ENCODE measurements at regions not wholly inside any gene's neighbourhood (a gene's known extent, or its start where the extent isn't known, plus 50 kb on each side); places are given as distances from the start of the nearest gene placed in this dataset.
"Not testable (repeated sequence)": the region's sequence is repeated elsewhere in the genome, so short reads cannot be mapped to it uniquely, and the experiment has no call there.

DNA sequence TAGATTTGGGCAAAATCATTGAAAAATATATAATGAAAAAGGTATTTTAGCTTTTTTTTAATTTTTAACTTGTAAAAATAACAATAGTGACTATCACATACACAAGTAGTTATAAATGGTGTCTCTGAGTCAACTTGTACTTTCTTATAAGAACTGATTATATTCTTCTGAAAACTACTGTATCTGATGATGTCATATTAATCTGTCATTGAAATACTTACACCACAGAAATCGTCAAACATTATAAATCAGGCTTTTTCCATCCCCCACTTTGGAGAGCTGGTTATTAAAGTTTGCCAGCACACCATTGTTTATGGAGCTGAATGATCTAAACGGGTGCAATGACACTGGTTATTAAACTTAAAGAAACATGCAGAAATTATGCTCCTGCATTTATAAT is 1259.6 kb upstream of the CNTN5 start:
- WGBS, 3 donors, result 55 to 74% (median 68%) methylated on average over 2 of the region's 2 CpGs
- DNase-seq (no peak), FAIRE-seq (no peak)
- no peak overlapping the region for H3K27ac ChIP-seq (ENCODE audit: low read depth in 1 of 3, low read length in 2 of 3)
- no peaks in the 10 kb centered on the region for H3K4me1 ChIP-seq (ENCODE audit: control insufficient read depth in 3 of 3, insufficient read depth in 2 of 3, low read depth in 1 of 3, low read length in 2 of 3)
- no peak overlapping the region for H3K4me3 ChIP-seq (ENCODE audit: low read depth in 1 of 3, low read length in 3 of 3)
- no peaks in the 10 kb centered on the region for H3K27me3 ChIP-seq (ENCODE audit: control insufficient read depth in 3 of 3, insufficient read depth in 3 of 3, low read length in 3 of 3)
- no peaks in the 10 kb centered on the region for H3K9me3 ChIP-seq (ENCODE audit: control insufficient read depth in 2 of 2, insufficient read depth in 1 of 2, low read depth in 1 of 2, low read length in 1 of 2)
- no peaks in the 10 kb centered on the region for H3K36me3 ChIP-seq (ENCODE audit: control insufficient read depth in 3 of 3, insufficient read depth in 2 of 3, low read depth in 1 of 3, low read length in 3 of 3)

DNA sequence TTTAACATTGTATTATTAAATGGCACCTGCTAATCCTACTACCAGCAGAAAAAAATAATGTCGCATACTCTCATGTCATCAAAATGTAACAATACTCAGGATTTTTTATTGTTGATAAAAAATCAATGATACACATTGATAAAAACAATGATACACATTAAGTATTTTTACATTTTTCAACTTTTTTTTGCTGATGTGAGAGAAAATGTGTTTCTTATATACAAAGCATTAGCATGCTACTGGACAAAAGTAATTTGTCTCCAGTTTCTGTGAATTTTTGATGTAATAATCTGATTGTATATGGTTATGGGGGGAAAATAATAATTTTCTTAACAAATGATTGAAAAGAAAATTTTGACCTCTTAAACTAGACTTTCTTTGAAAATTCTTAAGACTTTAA is 1256.6 kb upstream of the CNTN5 start:
- WGBS, 3 donors, result 82 to 97% (median 93%) methylated on average over 1 of the region's 1 CpG
- Histone ChIP-seq H3K27me3 (ENCODE audit: control insufficient read depth in 3 of 3, insufficient read depth in 3 of 3, low read length in 3 of 3) (no peaks in the 10 kb centered on the region), H3K27ac (ENCODE audit: low read depth in 1 of 3, low read length in 2 of 3) (no peak overlapping the region), H3K9me3 (ENCODE audit: control insufficient read depth in 2 of 2, insufficient read depth in 1 of 2, low read depth in 1 of 2, low read length in 1 of 2) (no peaks in the 10 kb centered on the region), H3K4me3 (ENCODE audit: low read depth in 1 of 3, low read length in 3 of 3) (no peak overlapping the region), H3K36me3 (ENCODE audit: control insufficient read depth in 3 of 3, insufficient read depth in 2 of 3, low read depth in 1 of 3, low read length in 3 of 3) (no peaks in the 10 kb centered on the region), H3K4me1 (ENCODE audit: control insufficient read depth in 3 of 3, insufficient read depth in 2 of 3, low read depth in 1 of 3, low read length in 2 of 3) (no peaks in the 10 kb centered on the region)
- DNase-seq, result no peak
- FAIRE-seq, result no peak

- no peaks in the 10 kb centered on the region for H3K9me3 ChIP-seq (ENCODE audit: control insufficient read depth in 2 of 2, insufficient read depth in 1 of 2, low read depth in 1 of 2, low read length in 1 of 2)
- no peak for FAIRE-seq
- no peak overlapping the region for H3K4me3 ChIP-seq (ENCODE audit: low read depth in 1 of 3, low read length in 3 of 3)
- no peaks in the 10 kb centered on the region for H3K27me3 ChIP-seq (ENCODE audit: control insufficient read depth in 3 of 3, insufficient read depth in 3 of 3, low read length in 3 of 3)
- H3K4me1 ChIP-seq (ENCODE audit: control insufficient read depth in 3 of 3, insufficient read depth in 2 of 3, low read depth in 1 of 3, low read length in 2 of 3), result no peaks in the 10 kb centered on the region
- H3K36me3 ChIP-seq (ENCODE audit: control insufficient read depth in 3 of 3, insufficient read depth in 2 of 3, low read depth in 1 of 3, low read length in 3 of 3), result no peaks in the 10 kb centered on the region
- no peak for DNase-seq
- 71 to 72% (median 71%) methylated on average over 2 of the region's 2 CpGs for WGBS, 3 donors
- H3K27ac ChIP-seq (ENCODE audit: low read depth in 1 of 3, low read length in 2 of 3), result no peak overlapping the region
Measured at GRCh38 chr11:97764605-97765004, 1256.1 kb upstream of the CNTN5 start.

DNA sequence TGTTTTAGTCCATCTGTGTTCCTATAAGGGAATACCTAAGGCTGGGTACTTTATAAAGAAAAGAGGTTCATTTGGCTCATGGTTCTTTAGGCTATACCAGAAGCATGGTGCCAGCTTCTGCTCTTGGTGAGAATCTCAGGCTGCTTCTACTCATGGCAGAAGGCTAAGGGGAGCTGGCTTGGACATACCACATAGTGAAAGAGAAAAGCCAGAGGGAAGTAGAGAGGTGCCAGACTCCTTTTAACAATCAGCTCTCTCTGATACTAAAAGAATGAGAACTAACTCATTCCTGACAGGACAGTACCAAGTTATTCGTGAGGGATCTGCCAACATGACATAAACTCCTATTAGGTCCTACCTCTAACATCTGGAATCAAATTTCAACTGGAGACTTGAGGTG is 1250.2 kb upstream of the CNTN5 start:
- DNase-seq (no peak), FAIRE-seq (no peak)
- Histone ChIP-seq H3K36me3 (ENCODE audit: control insufficient read depth in 3 of 3, insufficient read depth in 2 of 3, low read depth in 1 of 3, low read length in 3 of 3) (no peaks in the 10 kb centered on the region), H3K4me1 (ENCODE audit: control insufficient read depth in 3 of 3, insufficient read depth in 2 of 3, low read depth in 1 of 3, low read length in 2 of 3) (no peaks in the 10 kb centered on the region), H3K9me3 (ENCODE audit: control insufficient read depth in 2 of 2, insufficient read depth in 1 of 2, low read depth in 1 of 2, low read length in 1 of 2) (peaks cover 0 to 4% of the 10 kb centered on the region in 2 donors), H3K27me3 (ENCODE audit: control insufficient read depth in 3 of 3, insufficient read depth in 3 of 3, low read length in 3 of 3) (no peaks in the 10 kb centered on the region), H3K4me3 (ENCODE audit: low read depth in 1 of 3, low read length in 3 of 3) (no peak overlapping the region), H3K27ac (ENCODE audit: low read depth in 1 of 3, low read length in 2 of 3) (no peak overlapping the region)
- WGBS, 3 donors, result 65 to 78% (median 65%) methylated on average over 1 of the region's 1 CpG

DNA sequence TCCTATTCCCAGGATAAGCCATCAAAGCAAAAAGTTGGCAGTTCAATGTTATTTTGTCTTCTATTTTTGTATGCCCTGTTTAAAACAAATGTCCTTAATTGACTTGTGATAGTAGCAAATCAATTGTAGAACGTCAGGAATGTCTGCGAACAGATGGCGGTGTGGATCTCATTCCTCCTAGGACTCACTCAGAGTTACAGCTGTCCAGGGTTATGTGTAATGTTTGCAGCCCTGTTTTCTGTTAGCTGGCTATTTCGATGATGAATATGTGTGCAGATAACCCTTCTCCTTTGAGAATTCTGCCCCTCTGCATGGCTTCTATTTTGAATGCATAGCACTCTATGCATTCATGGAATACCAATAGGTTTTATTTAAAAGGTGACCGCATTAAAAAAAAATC is 1248.0 kb upstream of the CNTN5 start:
- no peak overlapping the region for H3K27ac ChIP-seq (ENCODE audit: low read depth in 1 of 3, low read length in 2 of 3)
- FAIRE-seq (no peak), DNase-seq (no peak)
- no peaks in the 10 kb centered on the region for H3K4me1 ChIP-seq (ENCODE audit: control insufficient read depth in 3 of 3, insufficient read depth in 2 of 3, low read depth in 1 of 3, low read length in 2 of 3)
- WGBS, 3 donors, result 51 to 69% (median 62%) methylated on average over 5 of the region's 5 CpGs
- H3K9me3 ChIP-seq (ENCODE audit: control insufficient read depth in 2 of 2, insufficient read depth in 1 of 2, low read depth in 1 of 2, low read length in 1 of 2), result peaks cover 0 to 4% of the 10 kb centered on the region in 2 donors
- H3K27me3 ChIP-seq (ENCODE audit: control insufficient read depth in 3 of 3, insufficient read depth in 3 of 3, low read length in 3 of 3), result no peaks in the 10 kb centered on the region
- no peak overlapping the region for H3K4me3 ChIP-seq (ENCODE audit: low read depth in 1 of 3, low read length in 3 of 3)
- no peaks in the 10 kb centered on the region for H3K36me3 ChIP-seq (ENCODE audit: control insufficient read depth in 3 of 3, insufficient read depth in 2 of 3, low read depth in 1 of 3, low read length in 3 of 3)

DNA sequence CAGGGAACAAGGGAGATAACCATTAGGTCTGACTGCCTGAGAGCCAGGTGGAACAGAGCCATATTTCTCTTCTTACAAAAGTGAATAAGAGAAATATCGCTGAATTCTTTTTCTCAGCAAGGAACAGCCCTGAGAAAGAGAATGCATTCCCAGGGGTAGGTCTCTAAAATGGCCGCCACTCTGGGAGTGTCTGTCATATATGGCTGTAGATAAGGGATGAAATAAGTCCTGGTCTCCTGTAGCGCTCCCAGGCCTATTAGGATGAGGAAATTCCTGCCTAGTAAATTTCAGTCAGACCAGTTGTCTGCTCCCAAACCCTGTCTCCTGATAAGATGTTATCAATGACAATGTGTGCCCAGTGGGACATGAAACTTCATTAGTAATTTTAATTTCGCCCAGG is 1236.4 kb upstream of the CNTN5 start:
- WGBS, 3 donors, result 75 to 86% (median 77%) methylated on average over 4 of the region's 4 CpGs
- not testable (repeated sequence) for H3K27ac ChIP-seq (ENCODE audit: low read depth in 1 of 3, low read length in 2 of 3); DNase-seq; H3K27me3 ChIP-seq (ENCODE audit: control insufficient read depth in 3 of 3, insufficient read depth in 3 of 3, low read length in 3 of 3); H3K4me3 ChIP-seq (ENCODE audit: low read depth in 1 of 3, low read length in 3 of 3); FAIRE-seq; H3K36me3 ChIP-seq (ENCODE audit: control insufficient read depth in 3 of 3, insufficient read depth in 2 of 3, low read depth in 1 of 3, low read length in 3 of 3); H3K4me1 ChIP-seq (ENCODE audit: control insufficient read depth in 3 of 3, insufficient read depth in 2 of 3, low read depth in 1 of 3, low read length in 2 of 3)
- peaks cover 0 to 13% of the 10 kb centered on the region in 2 donors for H3K9me3 ChIP-seq (ENCODE audit: control insufficient read depth in 2 of 2, insufficient read depth in 1 of 2, low read depth in 1 of 2, low read length in 1 of 2)

DNA sequence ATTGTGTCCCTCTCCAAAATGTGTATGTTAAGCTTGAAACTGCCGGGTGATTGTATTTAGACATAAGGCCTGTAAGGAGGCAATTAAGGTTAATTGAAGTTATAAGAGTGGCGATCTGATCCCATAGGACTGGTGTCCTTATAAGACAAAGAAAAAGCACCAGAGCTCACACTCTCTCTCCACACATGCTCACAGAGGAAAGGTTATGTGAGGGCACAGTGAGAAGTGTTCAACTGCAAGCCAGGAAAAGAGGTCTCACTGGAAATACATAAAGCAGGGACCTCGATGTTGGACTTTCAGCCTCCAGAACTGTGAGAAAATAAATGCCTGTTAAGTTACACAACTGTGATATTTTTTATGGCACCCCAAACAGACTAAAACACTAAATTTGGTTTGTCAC is 1233.8 kb upstream of the CNTN5 start:
- no peaks in the 10 kb centered on the region for H3K4me1 ChIP-seq (ENCODE audit: control insufficient read depth in 3 of 3, insufficient read depth in 2 of 3, low read depth in 1 of 3, low read length in 2 of 3)
- WGBS, 3 donors, result 75 to 93% (median 85%) methylated on average over 3 of the region's 3 CpGs
- H3K27me3 ChIP-seq (ENCODE audit: control insufficient read depth in 3 of 3, insufficient read depth in 3 of 3, low read length in 3 of 3), result no peaks in the 10 kb centered on the region
- FAIRE-seq (no peak), DNase-seq (no peak)
- no peak overlapping the region for H3K27ac ChIP-seq (ENCODE audit: low read depth in 1 of 3, low read length in 2 of 3)
- H3K36me3 ChIP-seq (ENCODE audit: control insufficient read depth in 3 of 3, insufficient read depth in 2 of 3, low read depth in 1 of 3, low read length in 3 of 3), result no peaks in the 10 kb centered on the region
- H3K9me3 ChIP-seq (ENCODE audit: control insufficient read depth in 2 of 2, insufficient read depth in 1 of 2, low read depth in 1 of 2, low read length in 1 of 2), result peaks cover 0 to 18% of the 10 kb centered on the region in 2 donors
- H3K4me3 ChIP-seq (ENCODE audit: low read depth in 1 of 3, low read length in 3 of 3), result no peak overlapping the region

- Histone ChIP-seq H3K9me3 (ENCODE audit: control insufficient read depth in 2 of 2, insufficient read depth in 1 of 2, low read depth in 1 of 2, low read length in 1 of 2) (peaks cover 0 to under 1% of the 10 kb centered on the region in 2 donors), H3K36me3 (ENCODE audit: control insufficient read depth in 3 of 3, insufficient read depth in 2 of 3, low read depth in 1 of 3, low read length in 3 of 3) (no peaks in the 10 kb centered on the region), H3K27me3 (ENCODE audit: control insufficient read depth in 3 of 3, insufficient read depth in 3 of 3, low read length in 3 of 3) (no peaks in the 10 kb centered on the region), H3K4me3 (ENCODE audit: low read depth in 1 of 3, low read length in 3 of 3) (no peak overlapping the region), H3K4me1 (ENCODE audit: control insufficient read depth in 3 of 3, insufficient read depth in 2 of 3, low read depth in 1 of 3, low read length in 2 of 3) (no peaks in the 10 kb centered on the region), H3K27ac (ENCODE audit: low read depth in 1 of 3, low read length in 2 of 3) (no peak overlapping the region)
- 46 to 63% (median 48%) methylated on average over 2 of the region's 2 CpGs for WGBS, 3 donors
- FAIRE-seq (no peak), DNase-seq (no peak)
Measured at GRCh38 chr11:97794876-97795275, 1225.9 kb upstream of the CNTN5 start.

DNA sequence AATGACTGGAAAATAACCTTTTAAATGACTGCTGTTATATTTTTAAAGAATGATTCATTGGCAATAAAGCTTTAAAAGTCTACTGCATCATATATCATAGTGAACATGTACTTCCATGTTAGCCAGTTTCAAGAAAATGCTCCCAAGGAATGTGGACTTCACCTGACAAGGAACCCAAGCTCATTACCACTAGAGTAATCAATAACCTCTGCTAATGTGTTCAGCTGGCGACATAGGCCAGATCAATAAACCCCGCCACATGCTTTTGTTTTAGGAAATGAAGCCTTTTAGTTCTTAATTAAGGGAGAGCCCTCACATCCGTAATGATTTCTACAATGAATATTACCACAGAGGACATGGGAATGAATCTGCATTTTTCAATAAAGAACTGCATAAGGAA is 1219.9 kb upstream of the CNTN5 start:
- FAIRE-seq (no peak), DNase-seq (no peak)
- Histone ChIP-seq H3K36me3 (ENCODE audit: control insufficient read depth in 3 of 3, insufficient read depth in 2 of 3, low read depth in 1 of 3, low read length in 3 of 3) (no peaks in the 10 kb centered on the region), H3K9me3 (ENCODE audit: control insufficient read depth in 2 of 2, insufficient read depth in 1 of 2, low read depth in 1 of 2, low read length in 1 of 2) (no peaks in the 10 kb centered on the region), H3K27ac (ENCODE audit: low read depth in 1 of 3, low read length in 2 of 3) (no peak overlapping the region), H3K4me1 (ENCODE audit: control insufficient read depth in 3 of 3, insufficient read depth in 2 of 3, low read depth in 1 of 3, low read length in 2 of 3) (no peaks in the 10 kb centered on the region), H3K4me3 (ENCODE audit: low read depth in 1 of 3, low read length in 3 of 3) (no peak overlapping the region), H3K27me3 (ENCODE audit: control insufficient read depth in 3 of 3, insufficient read depth in 3 of 3, low read length in 3 of 3) (no peaks in the 10 kb centered on the region)
- WGBS, 3 donors, result 37 to 69% (median 39%) methylated on average over 3 of the region's 3 CpGs
